KMS-11 (cell line): ENCODE measurements at regions not wholly inside any gene's neighbourhood (a gene's known extent, or its start where the extent isn't known, plus 50 kb on each side); places are given as distances from the start of the nearest gene placed in this dataset.

Source experiments
- H2AFZ ChIP-seq: fragments of 200-600 bp; sonication (generic); 2 replicates; pipeline ENCODE4 v1.6.1; 2016; ENCODE audit warnings: antibody characterized with exemption, mixed run types, low read depth
- H3K27ac ChIP-seq: fragments of 200-600 bp; sonication (generic); 2 replicates; pipeline ENCODE4 v1.6.1; 2016; ENCODE audit warnings: mild to moderate bottlenecking, mixed run types
- H3K27me3 ChIP-seq: fragments of 200-600 bp; sonication (generic); 2 replicates; pipeline ENCODE4 v1.6.1; 2017; ENCODE audit warnings: mild to moderate bottlenecking, low read depth, mixed run types, moderate library complexity; ENCODE audit not compliant: insufficient read depth
- H3K36me3 ChIP-seq: fragments of 200-600 bp; sonication (generic); 2 replicates; pipeline ENCODE4 v1.6.1; 2017; ENCODE audit warnings: mild to moderate bottlenecking, mixed run types; ENCODE audit not compliant: insufficient read depth
- H3K4me1 ChIP-seq: fragments of 200-600 bp; sonication (generic); 2 replicates; pipeline ENCODE4 v1.6.1; 2016; ENCODE audit warnings: mild to moderate bottlenecking, low read depth, mixed run types; ENCODE audit not compliant: poor library complexity, severe bottlenecking
- H3K4me2 ChIP-seq: fragments of 200-600 bp; sonication (generic); 2 replicates; pipeline ENCODE4 v1.7.0; 2016; ENCODE audit warnings: mild to moderate bottlenecking, mixed run types
- H3K4me3 ChIP-seq: fragments of 200-600 bp; sonication (generic); IDR thresholded peaks from 2 replicates; pipeline ENCODE4 v1.6.1; 2017; ENCODE audit warnings: low read depth, low read length, mixed read lengths; ENCODE audit not compliant: insufficient read depth
- H3K79me2 ChIP-seq: fragments of 200-600 bp; sonication (generic); 2 replicates; pipeline ENCODE4 v1.6.1; 2016; ENCODE audit warnings: low read depth, mixed run types; ENCODE audit not compliant: insufficient read depth
- H3K9ac ChIP-seq: fragments of 200-600 bp; sonication (generic); 2 replicates; pipeline ENCODE4 v1.6.1; 2016; ENCODE audit warnings: mild to moderate bottlenecking, mixed run types
- H4K20me1 ChIP-seq: fragments of 200-600 bp; sonication (generic); 2 replicates; pipeline ENCODE4 v1.6.1; 2016; ENCODE audit warnings: mild to moderate bottlenecking, mixed run types; ENCODE audit not compliant: insufficient read depth
- CTCF ChIP-seq: fragments of 200-600 bp; sonication (generic); conservative IDR thresholded peaks from 2 replicates; pipeline ENCODE4 v1.6.1; 2017; ENCODE audit warnings: low read depth, mild to moderate bottlenecking, antibody characterized with exemption, low read length, moderate library complexity, mixed read lengths

GRCh38 chr11:134554861-134555260 lies 142.8 kb upstream of the B3GAT1 start:
- H2AFZ ChIP-seq = no peak overlapping the region
- H3K27ac ChIP-seq = no peak overlapping the region
- no peak for TF ChIP-seq CTCF
- H3K4me1 ChIP-seq = no peaks in the 10 kb centered on the region
- no peaks in the 10 kb centered on the region for H4K20me1 ChIP-seq
- H3K4me3 ChIP-seq = no peak overlapping the region
- H3K27me3 ChIP-seq = no peaks in the 10 kb centered on the region
- no peaks in the 10 kb centered on the region for H3K36me3 ChIP-seq
- H3K79me2 ChIP-seq = no peaks in the 10 kb centered on the region
- no peak overlapping the region for H3K9ac ChIP-seq
- no peak overlapping the region for H3K4me2 ChIP-seq

GRCh38 chr11:134554106-134554505 lies 142.1 kb upstream of the B3GAT1 start:
- TF ChIP-seq CTCF = no peak
- Histone ChIP-seq H3K27ac (no peak overlapping the region), H2AFZ (no peak overlapping the region), H3K4me3 (no peak overlapping the region), H3K9ac (no peak overlapping the region), H3K4me2 (no peak overlapping the region), H3K4me1 (no peaks in the 10 kb centered on the region), H3K27me3 (no peaks in the 10 kb centered on the region), H3K36me3 (no peaks in the 10 kb centered on the region), H3K79me2 (no peaks in the 10 kb centered on the region), H4K20me1 (no peaks in the 10 kb centered on the region)

GRCh38 chr11:134552749-134553148 lies 140.7 kb upstream of the B3GAT1 start:
- H3K79me2 ChIP-seq = no peaks in the 10 kb centered on the region
- H3K4me2 ChIP-seq = no peak overlapping the region
- H4K20me1 ChIP-seq = no peaks in the 10 kb centered on the region
- H3K27ac ChIP-seq = no peak overlapping the region
- H3K4me1 ChIP-seq = no peaks in the 10 kb centered on the region
- TF ChIP-seq CTCF = no peak
- no peak overlapping the region for H2AFZ ChIP-seq
- H3K27me3 ChIP-seq = no peaks in the 10 kb centered on the region
- H3K4me3 ChIP-seq = no peak overlapping the region
- no peak overlapping the region for H3K9ac ChIP-seq
- no peaks in the 10 kb centered on the region for H3K36me3 ChIP-seq

GRCh38 chr11:134545521-134545920 lies 133.5 kb upstream of the B3GAT1 start:
- Histone ChIP-seq H3K4me2 (no peak overlapping the region), H3K79me2 (no peaks in the 10 kb centered on the region), H3K27me3 (no peaks in the 10 kb centered on the region), H3K36me3 (no peaks in the 10 kb centered on the region), H4K20me1 (no peaks in the 10 kb centered on the region), H2AFZ (no peak overlapping the region), H3K9ac (no peak overlapping the region), H3K4me3 (no peak overlapping the region), H3K27ac (no peak overlapping the region), H3K4me1 (no peaks in the 10 kb centered on the region)
- no peak for TF ChIP-seq CTCF
